GM12878 (cell line): ENCODE measurements at regions not wholly inside any gene's neighbourhood (a gene's known extent, or its start where the extent isn't known, plus 50 kb on each side); places are given as distances from the start of the nearest gene placed in this dataset.

ENCODE experiments used
- ATAC-seq: fragments of 200-7000 bp; cut with Tn5 transposase; 3 replicates; pipeline ENCODE4 v1.9.1; 2020; ENCODE audit warnings: mild to moderate bottlenecking, moderate library complexity
- BruUV-seq: library from RNA; stranded (reverse); fragments of 400-500 nt; replicated peaks from 2 replicates; lab custom pipeline; 2021; lab: Mats Ljungman, UMichigan
- CTCF ChIA-PET: fragments of 300-600 bp; sonication (Branson Sonifier 250); formaldehyde crosslinking; extraction: SDS; loops from one replicate; lab custom pipeline; 2021; ENCODE audit warnings: inconsistent platforms; lab: Yijun Ruan, JAX
- POLR2A ChIA-PET: fragments of 350-600 bp; formaldehyde crosslinking; extraction: SDS; loops from one replicate; lab custom pipeline; 2021; ENCODE audit warnings: inconsistent platforms; lab: Charles Lee
- RAD21 ChIA-PET: fragments of 300-600 bp; sonication (Branson Sonifier 250); formaldehyde crosslinking; loops from one replicate; lab custom pipeline; 2023; ENCODE audit warnings: antibody characterized with exemption; ENCODE audit not compliant: unreplicated experiment; lab: Charles Lee
- SMC1A ChIA-PET: fragments of 300-600 bp; sonication (Branson Sonifier 250); formaldehyde crosslinking; loops from one replicate; lab custom pipeline; 2023; ENCODE audit not compliant: unreplicated experiment, uncharacterized antibody; lab: Charles Lee
- DNase-seq: peaks from one replicate; pipeline ENCODE4 v3.0.0-alpha.2; 2011; ENCODE audit warnings: low read depth, low spot score
- FAIRE-seq: peaks from 3 replicates; lab custom pipeline; 2011; peaks lifted over from hg19 to GRCh38; lab: Jason Lieb, UNC
- H2AFZ ChIP-seq: 2 replicates; pipeline ENCODE4 v1.6.0; 2011; ENCODE audit warnings: low read depth, low read length, control low read depth; ENCODE audit not compliant: control insufficient read depth
- H3K27ac ChIP-seq: 2 replicates; pipeline ENCODE4 v1.5.1; 2011; ENCODE audit warnings: control low read depth; ENCODE audit not compliant: control insufficient read depth, insufficient read depth
- H3K27me3 ChIP-seq, 2 experiments: replicated peaks in 1 of 2; 2 replicates each; pipeline versions ENCODE4 v1.6.0 to v1.6.1; 2011; ENCODE audit warnings: low read length in 1 of 2; ENCODE audit not compliant: control insufficient read depth in 2 of 2, insufficient read depth in 2 of 2
- H3K36me3 ChIP-seq, 2 experiments: 2 replicates each; pipeline ENCODE4 v1.5.1; 2011; ENCODE audit warnings: low read length in 1 of 2; ENCODE audit not compliant: control insufficient read depth in 2 of 2, insufficient read depth in 2 of 2
- H3K4me1 ChIP-seq: 2 replicates; pipeline ENCODE4 v1.6.1; 2011; ENCODE audit warnings: mild to moderate bottlenecking, low read length, moderate library complexity, mixed read lengths; ENCODE audit not compliant: control insufficient read depth, insufficient read depth
- H3K4me2 ChIP-seq: 2 replicates; pipeline ENCODE4 v1.6.0; 2011; ENCODE audit warnings: control low read depth; ENCODE audit not compliant: control insufficient read depth, insufficient read depth
- H3K4me3 ChIP-seq: fragments of 200-600 bp; sonication (generic); 2 replicates; pipeline ENCODE4 v1.5.1; 2016
- H3K79me2 ChIP-seq: 2 replicates; pipeline ENCODE4 v1.6.0; 2011; ENCODE audit warnings: low read length; ENCODE audit not compliant: control insufficient read depth, insufficient read depth
- H3K9ac ChIP-seq: 2 replicates; pipeline ENCODE4 v1.8.0; 2011; ENCODE audit warnings: low read length, control low read depth, mixed read lengths; ENCODE audit not compliant: control insufficient read depth, insufficient read depth
- H3K9me3 ChIP-seq: replicated peaks from 3 replicates; pipeline ENCODE4 v1.5.1; 2011; ENCODE audit warnings: mild to moderate bottlenecking, low read length; ENCODE audit not compliant: control insufficient read depth, insufficient read depth
- H4K20me1 ChIP-seq: 2 replicates; pipeline ENCODE4 v1.6.0; 2011; ENCODE audit not compliant: control insufficient read depth, insufficient read depth
- EP300 ChIP-seq, 2 experiments: fragments of 150-350 bp in 1 of 2; IDR thresholded peaks; 2 replicates each; pipeline ENCODE4 v1.6.1; 2011 to 2012; ENCODE audit warnings: low read depth in 2 of 2, low read length in 2 of 2, borderline replicate concordance in 1 of 2, improper control_type of control experiment in 1 of 2, inconsistent platforms in 1 of 2; ENCODE audit not compliant: control insufficient read depth in 1 of 2
- JUNB ChIP-seq: IDR thresholded peaks from 2 replicates; pipeline ENCODE4 v1.6.1; 2016; ENCODE audit warnings: antibody characterized with exemption, mild to moderate bottlenecking
- MTA3 ChIP-seq: IDR thresholded peaks from 2 replicates; pipeline ENCODE4 v1.6.1; 2012; ENCODE audit warnings: low read length, inconsistent platforms, borderline replicate concordance
- RUNX3 ChIP-seq: IDR thresholded peaks from 2 replicates; pipeline ENCODE4 v1.6.1; 2012; ENCODE audit warnings: low read length, inconsistent platforms
- SMARCA5 ChIP-seq: fragments of 450-650 bp; IDR thresholded peaks from 2 replicates; pipeline ENCODE4 v1.6.1; 2017; ENCODE audit warnings: mild to moderate bottlenecking
- WGBS: methylation state at CpG from one replicate; pipeline ENCODE4 v1.1.6; 2016; ENCODE audit warnings: low lambda C conversion rate; ENCODE audit not compliant: insufficient replicate concordance, insufficient coverage; ENCODE audit errors: missing lambda C conversion rate; 5-methylcytosine and 5-hydroxymethylcytosine counted together
- in situ Hi-C: fragments of 300-500 bp; cut with MboI; formaldehyde crosslinking; loops from 9 replicates; pipeline ENCODE4 v1.14.3; 2018; ENCODE audit warnings: mixed read lengths
- intact Hi-C: fragments of 100-400 bp; cut with micrococcal nuclease; formaldehyde crosslinking; loops from one replicate; pipeline ENCODE4 v1.14.2; 2022; ENCODE audit not compliant: unreplicated experiment
- TF ChIP-seq, protein P1 (sequence below): IDR thresholded peaks from 2 replicates; pipeline ENCODE4 v1.6.1; 2012; ENCODE audit warnings: improper control_type of control experiment, low read depth, low read length; ENCODE audit not compliant: insufficient replicate concordance

DNA sequence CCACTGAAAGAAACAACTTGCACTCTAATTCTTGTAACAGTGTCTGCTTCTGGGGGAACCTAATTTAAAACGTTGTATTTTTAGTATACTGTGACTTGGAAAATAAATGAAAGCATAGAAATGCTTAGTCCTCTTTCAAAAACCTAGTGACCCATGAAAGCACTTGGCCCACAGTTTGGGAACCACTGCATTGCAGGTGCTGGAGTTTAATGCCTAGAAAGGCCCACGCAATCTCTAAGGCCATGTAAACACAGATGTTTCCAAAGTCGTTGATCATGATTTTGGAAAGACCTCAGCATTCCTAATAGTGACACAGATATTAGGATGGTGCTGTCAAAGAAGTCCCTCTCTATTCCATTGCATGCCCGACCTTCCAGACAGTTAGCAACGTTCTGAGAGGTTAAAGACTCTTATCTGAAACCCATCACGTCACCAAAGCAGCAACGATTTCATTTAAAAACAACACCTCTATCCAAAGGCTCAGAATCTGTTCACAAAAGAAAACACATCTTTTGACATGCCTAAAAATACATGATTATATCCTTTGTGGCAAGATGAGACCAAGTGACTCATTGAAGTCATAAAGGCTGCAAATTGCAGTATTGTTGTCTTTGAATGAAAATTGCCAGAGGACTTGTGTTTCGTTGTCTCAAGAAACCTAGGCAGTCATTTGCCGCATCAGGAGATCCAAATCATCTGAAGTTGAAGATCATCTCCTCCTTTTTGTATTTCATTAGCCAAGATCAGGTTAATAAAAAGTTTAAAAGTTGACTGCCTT, 328.0 kb upstream of the ZNF507 start:
- Histone ChIP-seq H3K27me3 (no peaks in the 10 kb centered on the region), H2AFZ (no peak overlapping the region), H4K20me1 (no peaks in the 10 kb centered on the region), H3K4me1 (no peaks in the 10 kb centered on the region), H3K9ac (no peak overlapping the region), H3K27ac (no peak overlapping the region), H3K4me2 (no peak overlapping the region), H3K9me3 (no peaks in the 10 kb centered on the region; the same call in 2 of the 3 replicates), H3K4me3 (no peak overlapping the region), H3K79me2 (no peaks in the 10 kb centered on the region), H3K36me3 (no peaks in the 10 kb centered on the region)
- intact Hi-C loops (no loop called here), in situ Hi-C loops (no loop called here)
- no peak for DNase-seq
- WGBS: 9% methylated on average over 9 of the region's 9 CpGs
- FAIRE-seq: no peak
- ChIA-PET RAD21 (no interaction called here), CTCF (no interaction called here), SMC1A (no interaction called here), POLR2A (no interaction called here)
- TF ChIP-seq JUNB (no peak), EP300 (IDR thresholded peaks at IDR 0.05; ENCODE audit: borderline replicate concordance in 1 of 2, control insufficient read depth in 1 of 2, low read depth in 2 of 2, low read length in 2 of 2) (no peak), MTA3 (no peak), RUNX3 (no peak), SMARCA5 (no peak)
- TF ChIP-seq, protein P1, sequence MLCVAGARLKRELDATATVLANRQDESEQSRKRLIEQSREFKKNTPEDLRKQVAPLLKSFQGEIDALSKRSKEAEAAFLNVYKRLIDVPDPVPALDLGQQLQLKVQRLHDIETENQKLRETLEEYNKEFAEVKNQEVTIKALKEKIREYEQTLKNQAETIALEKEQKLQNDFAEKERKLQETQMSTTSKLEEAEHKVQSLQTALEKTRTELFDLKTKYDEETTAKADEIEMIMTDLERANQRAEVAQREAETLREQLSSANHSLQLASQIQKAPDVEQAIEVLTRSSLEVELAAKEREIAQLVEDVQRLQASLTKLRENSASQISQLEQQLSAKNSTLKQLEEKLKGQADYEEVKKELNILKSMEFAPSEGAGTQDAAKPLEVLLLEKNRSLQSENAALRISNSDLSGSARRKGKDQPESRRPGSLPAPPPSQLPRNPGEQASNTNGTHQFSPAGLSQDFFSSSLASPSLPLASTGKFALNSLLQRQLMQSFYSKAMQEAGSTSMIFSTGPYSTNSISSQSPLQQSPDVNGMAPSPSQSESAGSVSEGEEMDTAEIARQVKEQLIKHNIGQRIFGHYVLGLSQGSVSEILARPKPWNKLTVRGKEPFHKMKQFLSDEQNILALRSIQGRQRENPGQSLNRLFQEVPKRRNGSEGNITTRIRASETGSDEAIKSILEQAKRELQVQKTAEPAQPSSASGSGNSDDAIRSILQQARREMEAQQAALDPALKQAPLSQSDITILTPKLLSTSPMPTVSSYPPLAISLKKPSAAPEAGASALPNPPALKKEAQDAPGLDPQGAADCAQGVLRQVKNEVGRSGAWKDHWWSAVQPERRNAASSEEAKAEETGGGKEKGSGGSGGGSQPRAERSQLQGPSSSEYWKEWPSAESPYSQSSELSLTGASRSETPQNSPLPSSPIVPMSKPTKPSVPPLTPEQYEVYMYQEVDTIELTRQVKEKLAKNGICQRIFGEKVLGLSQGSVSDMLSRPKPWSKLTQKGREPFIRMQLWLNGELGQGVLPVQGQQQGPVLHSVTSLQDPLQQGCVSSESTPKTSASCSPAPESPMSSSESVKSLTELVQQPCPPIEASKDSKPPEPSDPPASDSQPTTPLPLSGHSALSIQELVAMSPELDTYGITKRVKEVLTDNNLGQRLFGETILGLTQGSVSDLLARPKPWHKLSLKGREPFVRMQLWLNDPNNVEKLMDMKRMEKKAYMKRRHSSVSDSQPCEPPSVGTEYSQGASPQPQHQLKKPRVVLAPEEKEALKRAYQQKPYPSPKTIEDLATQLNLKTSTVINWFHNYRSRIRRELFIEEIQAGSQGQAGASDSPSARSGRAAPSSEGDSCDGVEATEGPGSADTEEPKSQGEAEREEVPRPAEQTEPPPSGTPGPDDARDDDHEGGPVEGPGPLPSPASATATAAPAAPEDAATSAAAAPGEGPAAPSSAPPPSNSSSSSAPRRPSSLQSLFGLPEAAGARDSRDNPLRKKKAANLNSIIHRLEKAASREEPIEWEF: no peak
- no peak for ATAC-seq
- BruUV-seq: no TSS peak
